NCI-H748 (cell line): ENCODE measurements at regions not wholly inside any gene's neighbourhood (a gene's known extent, or its start where the extent isn't known, plus 50 kb on each side); places are given as distances from the start of the nearest gene placed in this dataset.

Source experiments
- DNase-seq: peaks from one replicate; lab custom pipeline; 2025; ENCODE audit not compliant: unreplicated experiment; lab: John Stamatoyannopoulos, UW

DNA sequence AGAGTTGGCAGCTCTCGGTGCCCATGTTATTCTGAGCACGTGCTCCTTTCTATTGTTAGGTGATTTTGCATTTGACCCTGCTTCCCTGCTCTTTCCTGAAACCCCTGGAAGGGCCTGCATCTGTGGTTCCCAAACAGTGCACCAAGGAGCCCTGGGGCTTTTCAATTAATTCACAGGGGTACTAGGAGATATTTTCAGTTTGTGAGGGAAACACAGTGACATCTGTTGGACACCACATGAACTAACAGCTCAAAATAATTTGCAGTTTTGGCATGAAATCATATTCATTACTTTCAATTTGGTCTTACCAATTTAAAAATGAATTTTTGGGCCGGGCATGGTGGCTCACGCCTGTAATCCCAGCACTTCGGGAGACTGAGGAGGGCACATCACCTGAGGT, 156.6 kb downstream of the GATB start:
- peak; percentile 21 for DNase-seq

- no peak for DNase-seq
Observed at GRCh38 chr4:151605215-151605614, 155.6 kb downstream of the GATB start.

DNA sequence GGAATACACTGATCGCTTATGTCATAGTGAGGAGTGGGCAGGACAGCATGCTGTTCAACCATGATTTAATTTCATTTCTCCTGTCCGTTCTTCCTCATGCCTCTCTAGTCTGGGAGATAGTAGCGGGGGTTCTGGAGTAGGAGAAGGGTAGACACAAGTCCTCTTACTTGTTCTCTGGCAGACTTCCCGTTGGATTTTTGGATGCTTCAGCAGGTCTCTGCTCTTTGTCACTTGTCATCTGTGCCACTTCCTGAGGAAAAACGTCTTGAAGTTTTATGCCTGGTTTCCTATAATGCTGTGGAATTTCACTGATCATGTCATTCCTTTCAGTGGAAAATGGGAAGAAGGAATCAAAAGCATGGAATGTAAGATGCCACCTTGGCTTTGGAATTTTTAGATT, 154.7 kb downstream of the GATB start:
- DNase-seq, result no peak

GRCh38 chr4:151610229-151610628, 150.6 kb downstream of the GATB start:
- no peak for DNase-seq

- DNase-seq, result no peak
Observed at GRCh38 chr4:151611960-151612359, 148.8 kb downstream of the GATB start.

DNA sequence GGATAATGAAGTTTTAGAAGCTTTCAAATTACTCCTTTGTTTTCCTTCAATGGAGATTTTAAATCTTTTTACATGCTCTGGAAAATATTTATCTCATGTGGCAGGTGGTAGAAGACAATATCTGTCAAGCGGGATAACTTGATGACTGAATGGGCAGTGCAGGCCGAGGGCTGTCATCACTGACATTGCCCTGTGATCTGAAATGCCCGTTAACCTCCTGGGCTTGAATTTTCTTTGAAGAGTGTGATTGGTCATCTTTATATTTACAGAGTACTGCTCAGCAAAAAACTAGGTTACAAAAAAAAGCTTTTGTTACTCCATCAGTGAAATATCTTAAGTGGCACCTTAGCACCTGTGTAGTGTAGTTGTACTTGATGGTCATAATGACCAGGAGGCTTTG, 147.5 kb downstream of the GATB start:
- no peak for DNase-seq

- DNase-seq, result no peak
Observed at GRCh38 chr4:151614561-151614960, 146.2 kb downstream of the GATB start.

- DNase-seq, result no peak
Observed at GRCh38 chr4:151618858-151619257, 141.9 kb downstream of the GATB start.

DNA sequence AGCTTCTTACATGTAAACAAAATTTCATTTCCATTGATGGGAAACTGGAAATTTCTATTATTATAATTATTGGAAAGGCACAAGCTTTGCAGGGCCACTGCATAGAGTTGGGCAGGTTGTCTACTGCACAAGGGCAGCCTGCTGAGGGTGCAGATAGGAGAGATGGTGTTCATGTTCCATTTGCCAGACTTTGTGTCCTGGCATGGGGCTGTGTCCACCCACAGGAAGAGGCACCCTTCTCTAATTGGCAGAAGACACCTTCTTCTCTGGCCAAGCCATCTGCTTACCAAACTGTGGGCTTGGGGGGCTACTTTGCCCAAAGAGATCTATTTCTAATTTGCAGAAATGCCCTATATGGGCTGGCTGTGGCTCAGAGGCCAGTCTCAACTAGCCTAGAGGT, 140.7 kb downstream of the GATB start:
- DNase-seq, result no peak
